ENCODE measurements at regions not wholly inside any gene's neighbourhood (a gene's known extent, or its start where the extent isn't known, plus 50 kb on each side); places are given as distances from the start of the nearest gene placed in this dataset.

DNA sequence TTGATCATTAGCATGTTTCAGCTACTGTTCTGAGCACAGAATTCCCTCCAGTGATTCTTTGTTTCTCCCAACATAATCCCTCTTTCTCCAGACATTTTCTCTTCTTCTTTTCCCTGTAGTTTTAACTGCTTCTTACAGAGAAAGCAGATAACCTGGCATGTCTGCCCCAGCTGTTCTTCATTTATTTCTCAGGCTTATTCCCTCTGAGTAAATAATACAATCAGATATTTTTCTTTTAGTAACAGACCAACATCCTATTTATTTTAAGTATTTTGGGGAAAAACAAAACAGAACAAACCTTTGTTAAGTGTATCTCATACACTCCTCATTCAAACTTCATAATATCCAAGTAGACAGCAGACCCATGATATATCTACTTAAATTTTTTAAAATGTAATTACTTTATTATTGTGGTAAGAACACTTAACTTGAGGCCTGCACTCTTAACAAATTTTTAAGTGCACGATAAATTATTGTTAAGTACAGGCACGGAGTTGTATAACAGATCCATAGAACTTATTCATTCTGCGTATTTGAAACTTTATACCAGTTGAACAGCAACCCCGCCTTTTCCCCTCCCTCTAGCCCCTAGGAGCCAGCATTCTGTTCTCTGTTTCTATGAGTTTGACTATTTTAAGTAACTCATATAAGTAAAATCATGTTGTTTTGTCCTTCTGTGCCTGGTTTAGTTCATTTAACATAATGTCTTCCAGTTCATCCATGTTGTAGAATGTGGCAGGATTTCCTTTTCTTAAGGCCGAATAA lies 540.0 kb downstream of the LMO7 start:
- DNase-seq (ENCODE audit: insufficient read length, low spot score) (no peak), FAIRE-seq (no peak)
- TF ChIP-seq, protein P1, sequence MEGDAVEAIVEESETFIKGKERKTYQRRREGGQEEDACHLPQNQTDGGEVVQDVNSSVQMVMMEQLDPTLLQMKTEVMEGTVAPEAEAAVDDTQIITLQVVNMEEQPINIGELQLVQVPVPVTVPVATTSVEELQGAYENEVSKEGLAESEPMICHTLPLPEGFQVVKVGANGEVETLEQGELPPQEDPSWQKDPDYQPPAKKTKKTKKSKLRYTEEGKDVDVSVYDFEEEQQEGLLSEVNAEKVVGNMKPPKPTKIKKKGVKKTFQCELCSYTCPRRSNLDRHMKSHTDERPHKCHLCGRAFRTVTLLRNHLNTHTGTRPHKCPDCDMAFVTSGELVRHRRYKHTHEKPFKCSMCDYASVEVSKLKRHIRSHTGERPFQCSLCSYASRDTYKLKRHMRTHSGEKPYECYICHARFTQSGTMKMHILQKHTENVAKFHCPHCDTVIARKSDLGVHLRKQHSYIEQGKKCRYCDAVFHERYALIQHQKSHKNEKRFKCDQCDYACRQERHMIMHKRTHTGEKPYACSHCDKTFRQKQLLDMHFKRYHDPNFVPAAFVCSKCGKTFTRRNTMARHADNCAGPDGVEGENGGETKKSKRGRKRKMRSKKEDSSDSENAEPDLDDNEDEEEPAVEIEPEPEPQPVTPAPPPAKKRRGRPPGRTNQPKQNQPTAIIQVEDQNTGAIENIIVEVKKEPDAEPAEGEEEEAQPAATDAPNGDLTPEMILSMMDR (IDR thresholded peaks at IDR 0.05; ENCODE audit: insufficient read depth, missing control alignments): no peak

DNA sequence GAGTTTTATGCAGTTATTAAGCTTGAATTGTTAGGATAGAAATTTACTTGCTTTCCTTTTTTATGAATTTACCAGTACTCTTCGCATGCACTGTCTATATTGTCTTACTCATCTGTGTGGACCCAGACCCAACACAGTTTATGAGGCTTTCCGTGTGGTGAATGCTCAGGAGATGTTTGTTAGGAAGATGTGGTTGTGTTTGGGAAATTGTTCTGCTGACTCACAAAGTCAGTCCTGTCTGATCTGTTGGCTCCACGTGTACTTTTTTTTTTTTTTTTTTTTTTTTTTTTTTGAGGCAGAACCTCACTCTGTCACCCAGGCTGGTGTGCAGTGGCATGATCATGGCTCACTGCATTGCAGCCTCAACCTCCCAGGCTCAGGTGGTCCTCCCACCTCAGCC lies 532.5 kb downstream of the LMO7 start:
- DNase-seq (ENCODE audit: insufficient read length, low spot score) (no peak), FAIRE-seq (no peak)
- TF ChIP-seq, protein P1 (IDR thresholded peaks at IDR 0.05; ENCODE audit: insufficient read depth, missing control alignments): no peak

DNA sequence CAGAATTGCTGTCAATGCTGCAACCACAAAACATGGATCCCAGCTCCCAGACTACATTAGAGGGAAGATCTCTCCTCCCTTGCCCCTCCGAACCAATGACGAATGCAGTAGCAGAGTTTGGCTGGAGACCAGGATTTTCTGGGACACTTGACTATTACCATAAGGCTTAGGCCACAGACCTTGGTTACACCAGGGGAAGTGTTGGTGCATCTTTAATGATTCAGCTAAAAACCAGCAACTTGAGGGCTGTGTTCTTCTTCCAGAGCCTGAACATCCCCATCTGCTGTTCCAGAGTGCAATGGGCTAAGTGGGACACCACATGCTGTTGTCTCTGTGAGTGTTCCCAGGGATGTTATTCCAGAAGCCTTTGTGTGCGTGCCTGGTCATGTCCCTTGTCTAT lies 528.2 kb downstream of the LMO7 start:
- DNase-seq (ENCODE audit: insufficient read length, low spot score) (no peak), FAIRE-seq (no peak)
- TF ChIP-seq, protein P1 (IDR thresholded peaks at IDR 0.05; ENCODE audit: insufficient read depth, missing control alignments): no peak

DNA sequence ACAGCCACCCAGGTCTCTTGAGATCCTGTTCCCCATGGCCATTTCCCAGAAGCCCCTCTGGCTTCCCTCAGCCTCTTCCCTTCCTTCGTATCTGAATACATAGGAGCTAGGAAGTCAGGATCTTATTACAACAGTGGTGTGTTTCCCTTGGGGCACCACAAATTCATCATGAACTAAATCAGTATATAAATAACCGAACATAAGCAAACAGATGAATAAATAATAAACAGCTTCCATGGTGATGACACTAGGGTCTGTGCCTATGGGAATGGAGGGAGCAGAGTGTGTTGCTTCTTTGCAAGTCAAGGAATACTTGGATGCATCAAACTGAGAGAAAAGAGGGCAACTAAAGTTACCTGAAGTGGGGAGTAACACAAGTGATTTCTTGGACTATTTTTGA lies 527.6 kb downstream of the LMO7 start:
- FAIRE-seq (no peak), DNase-seq (ENCODE audit: insufficient read length, low spot score) (no peak)
- TF ChIP-seq, protein P1 (IDR thresholded peaks at IDR 0.05; ENCODE audit: insufficient read depth, missing control alignments): no peak

DNA sequence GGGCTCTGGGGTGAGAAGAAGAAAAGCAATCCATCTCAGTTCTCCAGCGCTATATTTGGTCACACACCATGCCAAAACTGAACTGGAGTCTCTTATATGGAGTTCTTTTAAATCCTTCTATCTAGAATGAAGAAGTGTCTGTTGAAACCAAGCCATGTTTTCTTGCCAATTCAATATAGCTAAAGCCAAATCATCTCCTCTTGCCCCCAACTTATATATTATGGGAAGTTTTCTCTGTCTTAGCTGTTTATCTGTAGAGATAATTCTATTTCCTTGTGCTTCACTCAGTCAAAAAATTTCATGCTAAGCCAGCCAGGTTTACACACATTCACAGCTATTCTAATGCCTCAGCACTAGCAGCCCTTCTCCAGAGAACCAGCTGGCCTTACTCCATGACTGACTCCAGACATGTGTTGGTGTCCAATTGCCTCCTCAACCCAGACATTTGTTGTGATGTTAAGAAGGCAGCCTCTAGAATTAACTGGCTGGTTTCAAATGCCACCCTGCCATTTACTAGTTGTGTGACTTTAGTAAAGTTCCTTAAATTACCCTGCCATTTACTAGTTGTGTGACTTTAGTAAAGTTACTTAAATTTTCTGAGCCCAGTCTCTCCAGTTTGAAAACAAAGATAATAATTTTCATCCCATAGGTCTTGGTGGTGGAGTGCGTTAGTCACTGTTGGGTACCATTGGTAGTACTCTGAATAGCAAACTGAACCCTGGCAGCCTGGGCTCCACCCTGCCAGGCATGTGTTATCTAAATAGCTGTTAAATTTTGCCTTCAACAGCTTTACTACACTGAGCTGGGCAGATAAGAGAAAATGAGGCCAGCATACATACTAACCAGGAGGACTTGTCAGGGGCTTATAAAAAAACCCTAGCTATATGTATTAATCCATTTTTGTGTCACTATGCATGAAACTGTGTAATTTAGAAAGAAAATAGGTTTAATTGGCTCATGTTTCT lies 525.1 kb downstream of the LMO7 start:
- DNase-seq (ENCODE audit: insufficient read length, low spot score) (no peak), FAIRE-seq (no peak)
- TF ChIP-seq, protein P1 (IDR thresholded peaks at IDR 0.05; ENCODE audit: insufficient read depth, missing control alignments): no peak

DNA sequence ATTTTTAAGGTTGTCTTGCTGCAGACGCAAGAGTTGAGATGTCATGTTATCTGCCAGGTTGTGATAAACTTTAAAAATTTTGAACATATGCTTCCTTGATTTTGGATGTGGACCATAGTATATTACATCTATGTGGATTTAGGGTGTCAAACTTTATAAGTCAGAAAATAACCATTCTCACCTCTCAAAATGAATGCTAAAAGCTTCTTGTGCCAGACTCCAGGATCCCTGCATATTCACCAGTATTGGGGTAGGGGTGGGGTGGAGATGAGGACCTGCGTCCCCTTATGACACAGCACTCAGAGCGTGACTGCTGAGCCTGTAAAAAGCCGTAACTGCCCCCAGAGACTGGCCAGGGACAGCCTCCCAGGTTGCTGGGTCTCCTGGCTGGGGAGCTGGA lies 524.4 kb downstream of the LMO7 start:
- no peak for DNase-seq (ENCODE audit: insufficient read length, low spot score)
- TF ChIP-seq, protein P1 (IDR thresholded peaks at IDR 0.05; ENCODE audit: insufficient read depth, missing control alignments): no peak
- FAIRE-seq: no peak
